HCT116 (cell line): ENCODE measurements at regions not wholly inside any gene's neighbourhood (a gene's known extent, or its start where the extent isn't known, plus 50 kb on each side); places are given as distances from the start of the nearest gene placed in this dataset.

Experiments
- ATAC-seq: fragments of 200-7000 bp; cut with Tn5 transposase; 2 replicates; pipeline ENCODE4 v1.9.1; 2020; ENCODE audit warnings: mild to moderate bottlenecking, moderate library complexity
- BruUV-seq: library from RNA; stranded (reverse); fragments of 400-500 nt; replicated peaks from 2 replicates; lab custom pipeline; 2021; lab: Mats Ljungman, UMichigan
- CTCF ChIA-PET: fragments of 300-600 bp; sonication (Branson Sonifier 250); formaldehyde crosslinking; loops from one replicate; lab custom pipeline; 2021; ENCODE audit warnings: antibody characterized with exemption; lab: Charles Lee
- POLR2A ChIA-PET: fragments of 300-600, 350-600 bp; sonication (Branson Sonifier 250); formaldehyde crosslinking; loops from one replicate; lab custom pipeline; 2021; ENCODE audit warnings: antibody characterized with exemption; lab: Charles Lee
- RAD21 ChIA-PET, 2 experiments: fragments of 300-600 bp; sonication (Branson Sonifier 250); formaldehyde crosslinking; loops; one replicate each; lab custom pipeline; 2023; ENCODE audit warnings: low total read pairs in 2 of 2; ENCODE audit not compliant: uncharacterized antibody in 2 of 2, unreplicated experiment in 2 of 2, low non-redundant PET in 1 of 2; lab: Charles Lee
- DNase-seq: peaks from one replicate; pipeline ENCODE4 v3.0.0-alpha.2; 2010; ENCODE audit warnings: low read depth, low spot score
- H2AFZ ChIP-seq: fragments of 200-600 bp; shearing (Covaris generic), sonication (generic); 2 replicates; pipeline ENCODE4 v1.6.1; 2017; ENCODE audit warnings: low read depth, mixed run types, mixed read lengths, antibody characterized with exemption, low read length; ENCODE audit not compliant: poor library complexity, severe bottlenecking
- H3K27ac ChIP-seq: 2 replicates; pipeline ENCODE4 v1.5.1; 2012; ENCODE audit warnings: low read depth, low read length
- H3K27me3 ChIP-seq: fragments of 200-600 bp; sonication (generic); 2 replicates; pipeline ENCODE4 v1.6.1; 2016; ENCODE audit warnings: mixed run types, low read length, mixed read lengths; ENCODE audit not compliant: insufficient read depth
- H3K36me3 ChIP-seq, 2 experiments: fragments of 200-500 bp in 1 of 2; fragments of 200-600 bp in 1 of 2; sonication (Bioruptor generic) in 1 of 2; sonication (generic) in 1 of 2; 2 replicates each; pipeline versions ENCODE4 v1.5.1 to v1.6.1; 2014 to 2016; ENCODE audit warnings: low read length in 2 of 2, inconsistent platforms in 1 of 2, mixed read lengths in 1 of 2, mixed run types in 1 of 2; ENCODE audit not compliant: insufficient read depth in 2 of 2, control insufficient read depth in 1 of 2
- H3K4me1 ChIP-seq, 2 experiments: fragments of 200-600 bp in 1 of 2; sonication (generic) in 1 of 2; 2 replicates each; pipeline versions ENCODE4 v1.5.1 to v1.6.1; 2012 to 2017; ENCODE audit warnings: low read length in 2 of 2, inconsistent platforms in 1 of 2, mild to moderate bottlenecking in 1 of 2, mixed read lengths in 1 of 2, mixed run types in 1 of 2, moderate library complexity in 1 of 2; ENCODE audit not compliant: insufficient read depth in 2 of 2, control insufficient read depth in 1 of 2
- H3K4me2 ChIP-seq: fragments of 200-600 bp; sonication (generic); 2 replicates; pipeline ENCODE4 v1.6.1; 2017; ENCODE audit warnings: mixed run types, low read length, mixed read lengths
- H3K4me3 ChIP-seq, 2 experiments: fragments of 200-600 bp in 1 of 2; sonication (generic) in 1 of 2; replicated peaks in 1 of 2; 2 replicates each; pipeline ENCODE4 v1.5.1; 2011 to 2016; ENCODE audit warnings: low read length in 2 of 2, control low read depth in 1 of 2, low read depth in 1 of 2, mild to moderate bottlenecking in 1 of 2, mixed read lengths in 1 of 2, mixed run types in 1 of 2
- H3K79me2 ChIP-seq: fragments of 200-600 bp; sonication (generic); 2 replicates; pipeline ENCODE4 v1.6.1; 2017; ENCODE audit warnings: mild to moderate bottlenecking, mixed run types, low read length, moderate library complexity, mixed read lengths; ENCODE audit not compliant: insufficient read depth
- H3K9ac ChIP-seq: fragments of 200-600 bp; sonication (generic); 2 replicates; pipeline ENCODE4 v1.6.1; 2016; ENCODE audit warnings: low read length, mixed read lengths
- H3K9me2 ChIP-seq: fragments of 200-600 bp; sonication (generic), shearing (Covaris generic); 2 replicates; pipeline ENCODE4 v1.6.1; 2017; ENCODE audit warnings: mixed run types, mild to moderate bottlenecking, moderate library complexity; ENCODE audit not compliant: insufficient read depth
- H3K9me3 ChIP-seq, 2 experiments: fragments of 200-500 bp in 1 of 2; fragments of 200-600 bp in 1 of 2; sonication (Bioruptor generic) in 1 of 2; sonication (generic) in 1 of 2; 2 replicates each; pipeline ENCODE4 v1.6.1; 2014 to 2017; ENCODE audit warnings: low read length in 2 of 2, mixed read lengths in 2 of 2, inconsistent platforms in 1 of 2, low read depth in 1 of 2, mild to moderate bottlenecking in 1 of 2, mixed run types in 1 of 2, moderate library complexity in 1 of 2; ENCODE audit not compliant: control insufficient read depth in 1 of 2, insufficient read depth in 1 of 2
- H4K20me1 ChIP-seq: fragments of 200-600 bp; sonication (generic), shearing (Covaris generic); 2 replicates; pipeline ENCODE4 v1.6.1; 2017; ENCODE audit warnings: mixed run types, mild to moderate bottlenecking, moderate library complexity; ENCODE audit not compliant: insufficient read depth
- ATF3 ChIP-seq: IDR thresholded peaks from 2 replicates; pipeline ENCODE4 v1.6.1; 2012
- CEBPB ChIP-seq: IDR thresholded peaks from 2 replicates; pipeline ENCODE4 v1.6.1; 2012; ENCODE audit warnings: low read depth
- EGR1 ChIP-seq: IDR thresholded peaks from 2 replicates; pipeline ENCODE4 v1.6.1; 2012; ENCODE audit warnings: low read depth
- ELF1 ChIP-seq: IDR thresholded peaks from 2 replicates; pipeline ENCODE4 v1.6.1; 2012; ENCODE audit warnings: low read depth, borderline replicate concordance
- EZH2 ChIP-seq: fragments of 200-600 bp; sonication (generic); IDR thresholded peaks from 2 replicates; pipeline ENCODE4 v1.6.1; 2017; ENCODE audit warnings: antibody characterized with exemption, mixed run types
- EZH2phosphoT487 ChIP-seq: fragments of 200-600 bp; IDR thresholded peaks from 2 replicates; pipeline ENCODE4 v1.6.1; 2018; ENCODE audit warnings: antibody characterized with exemption, borderline replicate concordance
- FOSL1 ChIP-seq: IDR thresholded peaks from 2 replicates; pipeline ENCODE4 v1.6.1; 2012; ENCODE audit warnings: low read depth
- MAX ChIP-seq: IDR thresholded peaks from 2 replicates; pipeline ENCODE4 v1.6.1; 2012
- POLR2A ChIP-seq: IDR thresholded peaks from 2 replicates; pipeline ENCODE4 v1.7.0; 2011; ENCODE audit warnings: borderline replicate concordance; ENCODE audit not compliant: insufficient read depth, insufficient read length; ENCODE audit errors: extremely low read depth
- POLR2AphosphoS5 ChIP-seq: IDR thresholded peaks from 2 replicates; pipeline ENCODE4 v1.6.1; 2011; ENCODE audit warnings: mild to moderate bottlenecking, low read depth, low read length, moderate library complexity
- RAD21 ChIP-seq: IDR thresholded peaks from 2 replicates; pipeline ENCODE4 v1.6.1; 2012; ENCODE audit warnings: low read depth, mild to moderate bottlenecking
- REST ChIP-seq: IDR thresholded peaks from 2 replicates; pipeline ENCODE4 v1.6.1; 2012; ENCODE audit warnings: low read depth
- SIN3A ChIP-seq: IDR thresholded peaks from 2 replicates; pipeline ENCODE4 v1.6.1; 2012; ENCODE audit warnings: low read depth
- SP1 ChIP-seq: IDR thresholded peaks from 2 replicates; pipeline ENCODE4 v1.6.1; 2012; ENCODE audit warnings: low read depth
- SRF ChIP-seq: IDR thresholded peaks from 2 replicates; pipeline ENCODE4 v1.6.1; 2012; ENCODE audit warnings: low read depth
- TCF7L2 ChIP-seq: IDR thresholded peaks from 2 replicates; pipeline ENCODE4 v1.7.0; 2011; ENCODE audit warnings: borderline replicate concordance, inconsistent platforms; ENCODE audit not compliant: insufficient read depth, insufficient read length; ENCODE audit errors: extremely low read depth
- ZBTB33 ChIP-seq: IDR thresholded peaks from 2 replicates; pipeline ENCODE4 v1.6.1; 2011; ENCODE audit warnings: mild to moderate bottlenecking, low read length, moderate library complexity; ENCODE audit not compliant: insufficient replicate concordance; ENCODE audit errors: extremely low read depth
- ZFX ChIP-seq: fragments of 450-650 bp; IDR thresholded peaks from 2 replicates; pipeline ENCODE4 v1.6.1; 2017
- ZNF274 ChIP-seq: fragments of 200-500 bp; sonication (Bioruptor generic); IDR thresholded peaks from 2 replicates; pipeline ENCODE4 v1.6.1; 2014; ENCODE audit warnings: mild to moderate bottlenecking, low read depth, low read length, inconsistent platforms
- intact Hi-C: fragments of 100-400 bp; cut with micrococcal nuclease; formaldehyde crosslinking; loops from 2 replicates; pipeline ENCODE4 v1.10.0; 2022

GRCh38 chr15:47877836-47878235, 160.5 kb downstream of the SEMA6D start:
- Histone ChIP-seq H3K4me2 (no peak overlapping the region), H3K4me1 (no peaks in the 10 kb centered on the region), H3K9ac (no peak overlapping the region), H3K4me3 (no peak overlapping the region), H3K79me2 (no peaks in the 10 kb centered on the region), H3K9me3 (peaks cover 21 to 39% of the 10 kb centered on the region in 2 experiments; a peak in 2 of 4 replicates), H3K9me2 (no peaks in the 10 kb centered on the region), H3K27me3 (no peaks in the 10 kb centered on the region), H3K36me3 (no peaks in the 10 kb centered on the region), H2AFZ (no peak overlapping the region), H4K20me1 (no peaks in the 10 kb centered on the region), H3K27ac (no peak overlapping the region)
- intact Hi-C loops = no loop called here
- ChIA-PET CTCF (no interaction called here), RAD21 (no interaction called here), POLR2A (no interaction called here)
- ATAC-seq (no peak), DNase-seq (no peak)
- TF ChIP-seq MAX = no peak
- no peak for TF ChIP-seq EZH2phosphoT487
- TF ChIP-seq FOSL1 = no peak
- no peak for TF ChIP-seq TCF7L2
- no peak for TF ChIP-seq SIN3A
- TF ChIP-seq CEBPB = no peak
- no peak for TF ChIP-seq SP1
- TF ChIP-seq RAD21 = no peak
- no peak for TF ChIP-seq ZBTB33
- no peak for TF ChIP-seq SRF
- TF ChIP-seq EGR1 = no peak
- TF ChIP-seq REST = no peak
- TF ChIP-seq POLR2AphosphoS5 = no peak
- TF ChIP-seq ZFX = no peak
- no peak for TF ChIP-seq ZNF274
- TF ChIP-seq EZH2 = no peak
- TF ChIP-seq POLR2A = no peak
- no peak for TF ChIP-seq ATF3
- no peak for TF ChIP-seq ELF1
- no TSS peak for BruUV-seq
